ENCODE measurements at regions not wholly inside any gene's neighbourhood (a gene's known extent, or its start where the extent isn't known, plus 50 kb on each side); places are given as distances from the start of the nearest gene placed in this dataset.
A peak's percentile ranks its signal among the peaks of the same experiment; 100 is the strongest.

GRCh38 chr7:46360811-46361210, 439.7 kb upstream of the IGFBP3 start:
- TF ChIP-seq, protein P1, sequence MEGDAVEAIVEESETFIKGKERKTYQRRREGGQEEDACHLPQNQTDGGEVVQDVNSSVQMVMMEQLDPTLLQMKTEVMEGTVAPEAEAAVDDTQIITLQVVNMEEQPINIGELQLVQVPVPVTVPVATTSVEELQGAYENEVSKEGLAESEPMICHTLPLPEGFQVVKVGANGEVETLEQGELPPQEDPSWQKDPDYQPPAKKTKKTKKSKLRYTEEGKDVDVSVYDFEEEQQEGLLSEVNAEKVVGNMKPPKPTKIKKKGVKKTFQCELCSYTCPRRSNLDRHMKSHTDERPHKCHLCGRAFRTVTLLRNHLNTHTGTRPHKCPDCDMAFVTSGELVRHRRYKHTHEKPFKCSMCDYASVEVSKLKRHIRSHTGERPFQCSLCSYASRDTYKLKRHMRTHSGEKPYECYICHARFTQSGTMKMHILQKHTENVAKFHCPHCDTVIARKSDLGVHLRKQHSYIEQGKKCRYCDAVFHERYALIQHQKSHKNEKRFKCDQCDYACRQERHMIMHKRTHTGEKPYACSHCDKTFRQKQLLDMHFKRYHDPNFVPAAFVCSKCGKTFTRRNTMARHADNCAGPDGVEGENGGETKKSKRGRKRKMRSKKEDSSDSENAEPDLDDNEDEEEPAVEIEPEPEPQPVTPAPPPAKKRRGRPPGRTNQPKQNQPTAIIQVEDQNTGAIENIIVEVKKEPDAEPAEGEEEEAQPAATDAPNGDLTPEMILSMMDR (IDR thresholded peaks at IDR 0.05; ENCODE audit: low read depth, low read length, missing input control), result no peak
- TF ChIP-seq RAD21 (IDR thresholded peaks at IDR 0.05), result peak in 1 of 2 donors; percentile 20
- no peak for TF ChIP-seq JUND (IDR thresholded peaks at IDR 0.05)
- no peak for TF ChIP-seq YY1 (IDR thresholded peaks at IDR 0.05)
- no peak for TF ChIP-seq FOXA1 (IDR thresholded peaks at IDR 0.05)
- TF ChIP-seq SP1 (IDR thresholded peaks at IDR 0.05), result no peak
- no peak for TF ChIP-seq TAF1 (conservative IDR thresholded peaks at IDR 0.05)
- no peak for TF ChIP-seq GABPA (IDR thresholded peaks at IDR 0.05 in 1 of 2, conservative IDR thresholded peaks at IDR 0.05 in 1 of 2)
- TF ChIP-seq ATF3 (IDR thresholded peaks at IDR 0.05), result no peak

Measured in liver (tissue), 3 donors.